Kidney (tissue), 13 donors: ENCODE measurements at regions not wholly inside any gene's neighbourhood (a gene's known extent, or its start where the extent isn't known, plus 50 kb on each side); places are given as distances from the start of the nearest gene placed in this dataset.

Experiments used
- DNase-seq, 5 donors: peaks; one replicate each; pipeline ENCODE4 v3.0.0-alpha.2; 2013 to 2020
- FAIRE-seq: peaks from 2 replicates; lab custom pipeline; 2012; peaks lifted over from hg19 to GRCh38; lab: Jason Lieb, UNC
- H3K27ac ChIP-seq, 2 donors: one replicate each; pipeline ENCODE4 v1.7.0; 2013; ENCODE audit warnings: low read depth in 2 of 2, low read length in 2 of 2, inconsistent platforms in 1 of 2
- H3K27me3 ChIP-seq: one replicate; pipeline ENCODE4 v1.7.1; 2013; ENCODE audit warnings: low read length, inconsistent platforms; ENCODE audit not compliant: control insufficient read depth, insufficient read depth
- H3K36me3 ChIP-seq, 3 donors: one replicate each; pipeline versions ENCODE4 v1.7.0 to v1.7.1; 2013; ENCODE audit warnings: low read length in 3 of 3, control low read depth in 1 of 3, inconsistent platforms in 1 of 3; ENCODE audit not compliant: insufficient read depth in 3 of 3, control insufficient read depth in 2 of 3
- H3K4me1 ChIP-seq, 3 donors: one replicate each; pipeline versions ENCODE4 v1.7.0 to v1.7.1; 2013; ENCODE audit warnings: low read length in 3 of 3, inconsistent platforms in 1 of 3, low read depth in 1 of 3; ENCODE audit not compliant: control insufficient read depth in 2 of 3, insufficient read depth in 2 of 3
- H3K4me3 ChIP-seq, 3 donors: one replicate each; pipeline versions ENCODE4 v1.7.0 to v1.8.1; 2013; ENCODE audit warnings: low read length in 3 of 3, control low read depth in 1 of 3, inconsistent platforms in 1 of 3
- H3K9ac ChIP-seq, 3 donors: one replicate each; pipeline versions ENCODE4 v1.7.0 to v1.7.1; 2013; ENCODE audit warnings: low read length in 3 of 3, control low read depth in 1 of 3, inconsistent platforms in 1 of 3
- H3K9me3 ChIP-seq, 3 donors: one replicate each; pipeline versions ENCODE4 v1.7.0 to v1.7.1; 2013; ENCODE audit warnings: low read length in 3 of 3, control low read depth in 1 of 3, inconsistent platforms in 1 of 3; ENCODE audit not compliant: control insufficient read depth in 2 of 3, insufficient read depth in 1 of 3
- CTCF ChIP-seq: IDR thresholded peaks from 3 replicates; pipeline ENCODE4 v1.5.1; 2012; ENCODE audit warnings: mild to moderate bottlenecking, moderate library complexity, borderline replicate concordance; ENCODE audit not compliant: insufficient read depth; ENCODE audit errors: extremely low read depth
- intact Hi-C: fragments of 100-400 bp; cut with DNase I; formaldehyde crosslinking; loops from one replicate; pipeline ENCODE4 v1.11.1; 2022
- donor health status: control.
- donor health status: control.
- donor health status: control.
- donor health status: control.
- donor health status: control.
- donor health status: DM: yes; HTN: yes; CAD: no.
- donor health status: Normal renal cell carcinoma (clear cell type).

GRCh38 chr5:6915574-6915973 is 202.3 kb downstream of the TENT4A start:
- H3K27me3 ChIP-seq, result no peaks in the 10 kb centered on the region
- H3K4me1 ChIP-seq, result no peaks in the 10 kb centered on the region
- H3K9me3 ChIP-seq, result no peaks in the 10 kb centered on the region
- H3K36me3 ChIP-seq, result no peaks in the 10 kb centered on the region
- no peak overlapping the region for H3K4me3 ChIP-seq
- FAIRE-seq (no peak), DNase-seq (no peak)
- intact Hi-C loops, result no loop called here
- no peak for TF ChIP-seq CTCF
- H3K9ac ChIP-seq, result no peak overlapping the region
- H3K27ac ChIP-seq, result no peak overlapping the region

GRCh38 chr5:6918255-6918654 is 205.0 kb downstream of the TENT4A start:
- no peak for TF ChIP-seq CTCF
- no peak overlapping the region for H3K9ac ChIP-seq
- H3K9me3 ChIP-seq, result no peaks in the 10 kb centered on the region
- H3K27me3 ChIP-seq, result no peaks in the 10 kb centered on the region
- H3K4me3 ChIP-seq, result no peak overlapping the region
- H3K36me3 ChIP-seq, result no peaks in the 10 kb centered on the region
- no peak for DNase-seq
- no peaks in the 10 kb centered on the region for H3K4me1 ChIP-seq
- no peak for FAIRE-seq
- intact Hi-C loops, result no loop called here
- H3K27ac ChIP-seq, result no peak overlapping the region

- H3K4me3 ChIP-seq, result no peak overlapping the region
- no peak for TF ChIP-seq CTCF
- H3K4me1 ChIP-seq, result no peaks in the 10 kb centered on the region
- H3K9me3 ChIP-seq, result no peaks in the 10 kb centered on the region
- H3K27me3 ChIP-seq, result no peaks in the 10 kb centered on the region
- intact Hi-C loops, result no loop called here
- H3K36me3 ChIP-seq, result no peaks in the 10 kb centered on the region
- no peak for DNase-seq
- FAIRE-seq, result no peak
- no peak overlapping the region for H3K9ac ChIP-seq
- no peak overlapping the region for H3K27ac ChIP-seq
Measured at GRCh38 chr5:6920628-6921256, 207.5 kb downstream of the TENT4A start.
